ENCODE measurements at regions not wholly inside any gene's neighbourhood (a gene's known extent, or its start where the extent isn't known, plus 50 kb on each side); places are given as distances from the start of the nearest gene placed in this dataset.

GRCh38 chr1:57882072-57882471 is 458.2 kb upstream of the DAB1 start:
- no peak for DNase-seq (ENCODE audit: low read depth)

- DNase-seq (ENCODE audit: low read depth): no peak
Measured at GRCh38 chr1:57881639-57882038, 457.8 kb upstream of the DAB1 start.

- no peak for DNase-seq (ENCODE audit: low read depth)
Measured at GRCh38 chr1:57879700-57880099, 455.8 kb upstream of the DAB1 start.

DNA sequence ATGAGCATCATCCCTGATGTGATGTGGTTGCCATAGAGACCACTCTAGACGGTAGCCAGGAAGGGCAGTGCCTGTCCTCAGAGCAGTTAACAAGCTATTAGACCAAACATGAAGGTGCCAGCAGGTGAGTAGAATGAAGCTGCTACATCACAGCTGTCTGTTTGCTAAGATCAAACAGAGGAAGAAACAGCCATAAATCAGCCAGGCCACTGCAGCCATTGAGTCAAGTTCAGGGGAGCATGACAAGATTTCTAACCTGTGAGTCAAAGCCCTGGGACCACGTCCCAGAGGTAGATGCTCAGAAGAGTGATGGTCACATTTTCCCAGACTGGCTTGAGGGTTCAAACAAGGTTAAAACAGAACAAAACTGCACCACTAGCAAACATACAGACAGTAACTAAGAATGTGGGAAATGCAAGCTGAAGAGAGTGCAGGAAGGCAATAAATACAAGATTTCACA is 450.6 kb upstream of the DAB1 start:
- DNase-seq (ENCODE audit: low read depth): no peak

DNA sequence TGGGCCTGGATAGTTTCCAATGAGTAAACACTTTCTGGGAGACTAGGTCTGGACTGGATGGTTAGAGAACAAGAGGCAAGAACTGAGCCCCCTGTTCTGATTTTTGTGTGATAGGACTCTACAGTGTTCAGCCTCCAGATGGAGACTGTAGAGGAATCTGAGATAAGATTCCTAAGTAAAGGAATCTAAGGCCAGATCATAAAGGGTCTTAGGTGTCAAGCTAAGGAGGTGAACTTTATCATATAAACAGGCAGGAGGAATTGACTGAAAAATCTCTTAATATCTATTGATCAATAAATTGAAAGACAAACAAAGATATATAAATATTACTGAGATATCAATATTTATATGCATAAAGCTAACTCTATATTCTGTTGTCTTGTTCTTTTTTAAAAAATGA is 449.1 kb upstream of the DAB1 start:
- DNase-seq (ENCODE audit: low read depth): no peak

GRCh38 chr1:57868908-57869307 is 445.0 kb upstream of the DAB1 start:
- no peak for DNase-seq (ENCODE audit: low read depth)

DNA sequence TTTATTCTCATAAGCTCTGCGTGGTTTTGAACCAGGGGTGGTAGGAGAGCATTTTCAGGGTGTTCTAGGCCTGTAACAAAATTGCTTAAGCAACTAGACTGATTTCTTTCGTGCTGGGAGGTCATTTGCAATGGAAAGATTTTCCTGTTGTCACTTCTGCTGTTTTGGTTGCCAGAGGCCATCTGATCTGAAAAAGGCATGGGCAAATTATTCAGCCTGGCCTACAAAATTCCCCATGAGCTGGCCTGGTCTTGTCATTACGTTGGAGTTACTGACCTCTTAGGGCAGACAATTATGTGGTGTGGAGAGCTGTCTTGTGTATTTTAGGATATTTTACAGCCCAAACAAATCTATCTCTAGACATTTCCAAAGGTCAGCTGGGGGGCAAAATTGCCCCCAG is 444.4 kb upstream of the DAB1 start:
- no peak for DNase-seq (ENCODE audit: low read depth)

- no peak for DNase-seq (ENCODE audit: low read depth)
Measured at GRCh38 chr1:57866998-57867397, 443.1 kb upstream of the DAB1 start.

GRCh38 chr1:57860931-57861565 is 437.2 kb upstream of the DAB1 start:
- DNase-seq (ENCODE audit: low read depth): no peak

DNA sequence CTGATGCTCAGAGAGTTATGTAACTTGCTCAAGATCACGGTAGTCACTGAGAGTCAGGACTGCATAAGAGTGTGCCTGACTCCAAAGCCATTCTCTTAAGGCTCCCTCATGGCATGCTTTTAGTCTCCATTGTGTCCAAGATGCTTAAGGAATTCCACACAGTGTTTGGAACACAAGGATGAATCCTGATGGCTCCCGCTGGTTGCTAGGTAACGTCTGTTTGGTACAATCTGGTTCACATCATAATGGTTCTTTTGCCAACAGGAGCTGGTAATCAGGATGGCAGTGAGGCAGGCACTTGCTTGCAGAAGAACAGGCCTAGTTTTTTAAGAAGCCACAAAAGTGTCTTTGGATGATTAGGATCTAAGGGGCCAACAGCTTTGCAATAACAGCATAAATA is 436.5 kb upstream of the DAB1 start:
- no peak for DNase-seq (ENCODE audit: low read depth)

- no peak for DNase-seq (ENCODE audit: low read depth)
Measured at GRCh38 chr1:57858740-57859139, 434.9 kb upstream of the DAB1 start.

DNA sequence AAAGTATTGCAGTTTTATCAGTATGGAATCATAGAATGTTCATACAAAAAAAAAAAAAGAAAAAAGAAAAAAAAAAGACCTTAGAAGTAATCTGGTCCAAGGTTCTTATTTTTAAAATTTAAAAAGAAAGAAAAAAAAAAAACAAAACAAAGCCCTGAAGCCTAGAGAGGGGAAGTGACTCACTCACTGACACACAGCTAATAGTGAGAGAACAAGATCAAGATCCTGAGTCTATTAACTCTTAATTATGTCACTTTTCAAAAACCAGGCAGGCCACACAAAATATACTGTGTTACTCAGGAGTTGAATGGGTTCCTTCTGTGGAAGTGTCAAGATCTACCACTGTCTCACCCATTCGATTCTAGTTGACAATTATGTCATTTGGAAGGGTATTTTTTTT is 433.9 kb upstream of the DAB1 start:
- no peak for DNase-seq (ENCODE audit: low read depth)

DNA sequence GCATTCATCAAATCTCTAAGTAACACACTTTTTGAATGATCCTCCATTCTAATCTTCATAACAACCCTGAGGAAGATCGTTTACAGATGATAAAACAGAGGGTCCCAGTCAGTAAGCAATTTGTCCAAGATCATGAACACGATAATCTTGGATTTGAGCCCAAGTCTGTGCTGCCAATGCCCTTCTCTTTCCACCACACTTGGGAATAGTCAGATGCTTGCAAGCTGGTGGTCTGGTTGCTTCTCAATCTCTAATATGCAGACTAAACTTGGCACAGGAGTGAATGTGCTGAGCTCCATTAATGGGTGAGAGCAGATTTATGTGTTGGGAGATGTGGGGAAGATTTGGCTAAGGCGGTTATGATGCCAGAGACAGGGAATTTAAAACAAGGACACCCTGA is 430.6 kb upstream of the DAB1 start:
- DNase-seq (ENCODE audit: low read depth): no peak

GRCh38 chr1:57850176-57850940 is 426.5 kb upstream of the DAB1 start:
- no peak for DNase-seq (ENCODE audit: low read depth)

DNA sequence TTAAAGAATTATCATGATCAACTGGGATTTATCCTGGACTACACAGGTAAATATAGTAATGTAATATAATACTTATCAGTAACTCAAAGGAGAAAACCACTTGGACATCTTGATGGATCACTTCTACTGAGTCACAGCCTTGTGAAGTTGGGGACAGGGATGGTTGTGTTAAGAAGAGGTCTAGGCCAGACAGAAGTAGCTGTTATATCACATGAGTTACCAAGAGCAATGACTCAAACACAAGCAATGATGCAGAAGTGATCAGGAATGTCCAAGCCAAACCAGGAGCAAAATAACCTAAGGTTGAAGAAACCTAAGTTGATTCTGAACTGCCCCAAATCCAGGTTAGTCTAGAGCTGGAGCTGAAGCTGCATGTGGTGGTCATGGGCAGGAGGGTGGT is 424.5 kb upstream of the DAB1 start:
- DNase-seq (ENCODE audit: low read depth): no peak

DNA sequence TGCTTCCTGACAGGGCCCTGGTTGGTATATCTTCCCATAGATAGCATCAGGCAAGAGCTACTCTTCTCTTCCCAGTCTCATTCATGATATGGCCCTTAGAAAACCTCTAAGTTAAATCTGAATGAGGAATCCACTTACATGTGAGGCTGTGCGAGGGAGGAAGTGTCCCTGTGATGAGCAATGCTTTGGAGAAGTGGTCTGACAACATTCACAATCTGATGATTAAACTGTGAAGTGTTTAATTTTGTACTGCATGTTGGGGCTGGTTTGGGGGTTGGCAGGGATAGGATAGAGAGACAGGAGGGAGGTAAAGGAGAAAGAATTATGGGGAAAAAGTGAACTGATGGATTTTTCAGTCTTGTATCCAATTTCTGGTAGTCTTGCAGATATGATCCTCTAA is 421.2 kb upstream of the DAB1 start:
- DNase-seq (ENCODE audit: low read depth): no peak

- no peak for DNase-seq (ENCODE audit: low read depth)
Measured at GRCh38 chr1:57844382-57844980, 420.6 kb upstream of the DAB1 start.

- DNase-seq (ENCODE audit: low read depth): no peak
Measured at GRCh38 chr1:57843760-57844159, 419.9 kb upstream of the DAB1 start.

GRCh38 chr1:57839526-57839925 is 415.7 kb upstream of the DAB1 start:
- no peak for DNase-seq (ENCODE audit: low read depth)

DNA sequence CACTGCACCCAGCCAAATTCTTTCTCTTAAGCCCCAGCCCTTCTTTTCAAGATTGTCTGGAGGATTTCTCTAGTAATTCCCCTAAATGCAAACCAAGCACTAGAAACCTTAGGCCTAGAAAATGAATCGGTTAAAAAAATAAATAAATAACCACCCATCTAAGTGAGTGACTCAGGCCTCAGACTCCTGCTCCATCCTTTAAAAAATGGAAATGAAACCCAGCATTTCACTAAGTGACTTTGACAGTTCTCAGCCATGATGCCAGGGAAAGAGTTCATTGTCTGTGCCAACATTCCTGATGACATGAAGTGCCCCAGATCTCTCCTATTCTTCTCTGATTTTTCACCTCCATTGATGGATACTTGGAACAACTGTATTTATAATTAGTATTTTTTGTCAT is 415.2 kb upstream of the DAB1 start:
- DNase-seq (ENCODE audit: low read depth): no peak

GRCh38 chr1:57835620-57836019 is 411.8 kb upstream of the DAB1 start:
- no peak for DNase-seq (ENCODE audit: low read depth)

DNA sequence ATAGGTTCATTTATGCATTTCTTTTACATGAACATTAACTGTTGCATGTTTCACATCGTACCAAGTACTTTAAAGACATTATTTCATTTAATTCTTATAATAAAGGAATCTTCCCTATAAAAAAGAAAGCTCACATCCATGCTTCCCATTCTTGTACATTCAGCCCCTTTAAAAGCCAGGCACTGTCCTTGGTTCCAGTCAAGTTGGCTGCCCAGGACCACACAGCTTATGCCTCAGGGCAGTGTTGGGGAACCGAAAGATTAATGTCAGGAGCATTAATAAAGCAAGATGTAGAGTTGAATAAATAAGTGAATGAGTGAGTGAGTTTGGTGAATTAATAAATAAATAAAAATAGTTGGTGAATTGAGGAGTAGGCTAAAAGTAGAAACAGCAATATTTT is 409.4 kb upstream of the DAB1 start:
- DNase-seq (ENCODE audit: low read depth): no peak

GRCh38 chr1:57832612-57833011 is 408.8 kb upstream of the DAB1 start:
- DNase-seq (ENCODE audit: low read depth): no peak

Measured in myocyte (in vitro differentiated cells).